ENCODE measurements at regions not wholly inside any gene's neighbourhood (a gene's known extent, or its start where the extent isn't known, plus 50 kb on each side); places are given as distances from the start of the nearest gene placed in this dataset.

DNA sequence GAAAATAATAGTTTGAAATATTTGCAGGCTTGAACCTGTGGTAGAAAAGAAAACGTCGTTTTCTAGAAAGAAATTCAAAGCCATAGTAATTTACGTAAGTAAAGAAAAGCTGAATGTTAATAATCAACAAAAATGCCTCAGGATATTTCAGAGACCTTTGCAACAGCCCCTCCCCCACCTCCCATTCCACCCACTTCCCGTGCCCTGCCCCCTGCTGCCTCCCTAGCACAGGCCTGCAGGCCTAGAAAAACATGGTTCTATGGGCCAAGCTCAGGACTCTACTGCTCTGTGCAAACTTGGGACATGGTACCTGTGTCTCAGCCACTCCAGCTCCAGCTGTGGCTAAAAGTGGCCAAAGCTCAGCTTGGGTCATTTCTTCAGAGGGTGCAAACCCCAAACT is 223.4 kb upstream of the RBMY1B start:
- no peak for DNase-seq (ENCODE audit: low read depth)

DNA sequence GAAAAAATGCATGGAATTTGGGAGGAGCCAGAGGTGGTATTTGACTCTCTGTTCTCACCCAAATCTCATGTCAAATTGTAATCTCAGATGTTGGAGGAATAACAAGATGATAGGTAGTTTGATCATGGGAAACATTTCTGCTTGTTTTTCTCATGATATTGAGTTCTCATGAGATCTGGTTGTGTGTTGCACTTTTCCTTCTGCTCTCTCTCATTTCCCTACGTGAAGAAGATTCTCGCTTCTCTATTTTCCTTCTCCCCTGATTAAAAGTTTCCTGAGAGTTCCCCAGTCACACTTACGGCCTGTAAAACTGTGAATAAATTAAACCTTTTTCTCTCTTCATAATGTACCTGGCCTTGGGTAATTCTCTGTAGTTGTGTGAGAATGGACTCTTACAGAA is 222.2 kb upstream of the RBMY1B start:
- DNase-seq (ENCODE audit: low read depth) = peak; percentile 2

DNA sequence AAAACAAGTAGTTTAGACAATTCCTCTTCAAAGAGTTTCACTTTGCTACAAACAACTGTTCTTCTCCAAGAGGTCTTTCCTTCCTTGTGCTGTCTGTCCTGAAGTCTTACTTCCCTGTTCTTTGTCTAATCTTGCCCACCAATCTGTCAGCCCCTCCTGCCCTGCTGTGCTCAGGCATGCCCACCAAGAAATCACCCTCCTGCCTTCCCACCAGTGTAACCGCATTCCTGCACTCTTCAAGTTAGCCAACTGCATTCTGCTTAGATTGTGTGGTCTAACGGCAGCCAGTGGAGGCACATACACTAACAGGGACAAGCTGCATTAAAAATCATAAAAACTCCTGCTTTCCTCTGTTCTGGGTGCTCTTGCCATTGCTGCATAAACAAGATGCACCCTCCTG is 215.9 kb upstream of the RBMY1B start:
- DNase-seq (ENCODE audit: low read depth) = no peak

DNA sequence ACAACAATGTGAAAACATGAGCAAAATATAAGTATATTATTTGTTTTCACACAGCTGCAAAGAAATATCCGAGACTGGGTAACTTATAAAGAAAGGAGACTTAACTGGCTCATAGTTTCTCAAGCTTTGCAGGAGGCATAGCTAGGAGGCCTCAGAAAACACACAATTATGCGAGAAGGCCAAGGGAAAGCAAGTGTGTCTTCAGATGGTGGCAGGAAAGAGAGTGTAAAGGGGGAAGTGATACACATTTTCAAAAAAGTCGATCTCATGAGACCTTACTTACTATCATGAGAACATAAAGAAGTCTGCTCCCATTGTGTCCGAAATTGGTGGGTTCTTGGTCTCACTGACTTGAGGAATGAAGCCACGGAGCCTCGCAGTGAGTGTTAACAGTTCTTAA is 208.9 kb upstream of the RBMY1B start:
- DNase-seq (ENCODE audit: low read depth) = no peak

DNA sequence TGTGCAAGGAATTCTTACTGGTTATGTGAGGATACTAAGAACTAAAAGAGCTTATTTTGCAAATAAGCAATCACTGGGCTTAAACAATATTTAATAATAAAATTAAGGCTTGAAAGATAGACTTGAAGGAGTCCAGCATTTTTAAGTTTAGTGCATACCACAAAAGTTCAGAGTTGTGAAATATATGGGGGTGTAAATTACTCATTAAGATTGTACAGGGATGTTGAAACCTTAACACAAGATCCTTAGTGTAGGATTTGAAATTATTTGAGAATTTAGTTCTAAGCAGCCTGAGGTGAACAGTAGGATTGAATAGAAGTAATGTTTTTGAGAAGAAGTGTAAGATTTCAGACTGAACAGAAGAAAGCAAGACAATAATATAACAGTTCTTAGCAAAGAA is 195.8 kb upstream of the RBMY1B start:
- no peak for DNase-seq (ENCODE audit: low read depth)

Measured in HS-27A (cell line).